Retinal pigment epithelial cell (primary cell): ENCODE measurements at regions not wholly inside any gene's neighbourhood (a gene's known extent, or its start where the extent isn't known, plus 50 kb on each side); places are given as distances from the start of the nearest gene placed in this dataset.

Source experiments
- DNase-seq: peaks from one replicate; pipeline ENCODE4 v3.0.0-alpha.2; 2010; ENCODE audit warnings: low read depth
- H3K4me3 ChIP-seq: 2 replicates; pipeline ENCODE4 v1.5.1; 2011; ENCODE audit warnings: mild to moderate bottlenecking, low read length, control low read depth, moderate library complexity
- CTCF ChIP-seq: conservative IDR thresholded peaks from 2 replicates; pipeline ENCODE4 v1.5.1; 2011; ENCODE audit warnings: low read depth, low read length, control low read depth, inconsistent platforms

- no peak for TF ChIP-seq CTCF
- no peak overlapping the region for H3K4me3 ChIP-seq
- no peak for DNase-seq
Observed at GRCh38 chr9:107397076-107398044, 92.2 kb downstream of the KLF4 start.

GRCh38 chr9:107394264-107394663, 95.3 kb downstream of the KLF4 start:
- no peak for TF ChIP-seq CTCF
- H3K4me3 ChIP-seq, result no peak overlapping the region
- DNase-seq, result no peak

GRCh38 chr9:107390778-107391177, 98.8 kb downstream of the KLF4 start:
- TF ChIP-seq CTCF, result no peak
- H3K4me3 ChIP-seq, result no peak overlapping the region
- no peak for DNase-seq

- no peak for DNase-seq
- no peak overlapping the region for H3K4me3 ChIP-seq
- TF ChIP-seq CTCF, result no peak
Observed at GRCh38 chr9:107390279-107390678, 99.3 kb downstream of the KLF4 start.

GRCh38 chr9:107389617-107390071, 99.9 kb downstream of the KLF4 start:
- no peak overlapping the region for H3K4me3 ChIP-seq
- DNase-seq, result no peak
- no peak for TF ChIP-seq CTCF

GRCh38 chr9:107388890-107389289, 100.7 kb downstream of the KLF4 start:
- TF ChIP-seq CTCF, result no peak
- no peak overlapping the region for H3K4me3 ChIP-seq
- DNase-seq, result no peak

- no peak for TF ChIP-seq CTCF
- no peak for DNase-seq
- H3K4me3 ChIP-seq, result no peak overlapping the region
Observed at GRCh38 chr9:107387409-107387808, 102.2 kb downstream of the KLF4 start.
